ENCODE measurements at regions not wholly inside any gene's neighbourhood (a gene's known extent, or its start where the extent isn't known, plus 50 kb on each side); places are given as distances from the start of the nearest gene placed in this dataset.

DNA sequence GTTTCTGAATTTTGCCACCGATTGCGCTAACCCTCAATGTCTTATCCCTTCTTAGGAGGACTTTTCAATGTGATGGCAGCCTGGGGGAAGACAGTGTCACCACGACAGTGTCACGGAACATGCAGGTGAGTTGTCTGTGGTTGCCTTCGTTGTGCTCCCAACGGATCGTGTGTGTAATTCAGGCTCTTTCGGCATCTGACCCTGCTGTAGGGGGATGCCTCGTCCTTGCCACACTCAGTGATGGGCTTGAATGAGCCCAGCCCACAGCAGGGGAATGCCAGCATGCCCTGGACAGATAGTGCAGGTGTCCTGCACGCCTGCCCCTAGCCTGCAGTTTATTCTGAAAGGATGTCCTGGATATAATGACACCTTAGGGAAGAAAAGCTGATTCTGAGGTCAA lies 123.8 kb upstream of the RTL1 start:
- DNase-seq, result no peak

DNA sequence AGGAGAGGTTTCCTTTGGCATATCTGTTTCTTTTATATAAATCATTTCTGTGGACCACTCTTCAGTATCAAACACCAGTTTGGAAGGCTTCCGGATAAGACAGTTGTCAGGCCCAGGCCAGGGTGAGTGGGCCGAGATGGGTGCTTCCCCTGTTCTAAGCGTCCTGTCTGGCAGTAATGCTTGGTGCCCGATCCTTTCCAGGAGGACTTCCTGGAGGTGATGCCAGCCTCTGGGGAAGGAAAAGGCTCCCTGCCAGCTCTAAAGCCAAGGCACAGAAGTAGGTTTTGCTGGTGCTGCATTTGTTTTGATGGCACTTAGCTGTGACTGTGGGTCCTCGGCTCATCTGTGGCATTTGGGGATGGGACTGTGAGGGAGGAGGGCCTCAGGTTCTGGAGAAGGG lies 124.4 kb upstream of the RTL1 start:
- no peak for DNase-seq

- no peak for DNase-seq
Observed at GRCh38 chr14:101028971-101029667, 125.6 kb upstream of the RTL1 start.

DNA sequence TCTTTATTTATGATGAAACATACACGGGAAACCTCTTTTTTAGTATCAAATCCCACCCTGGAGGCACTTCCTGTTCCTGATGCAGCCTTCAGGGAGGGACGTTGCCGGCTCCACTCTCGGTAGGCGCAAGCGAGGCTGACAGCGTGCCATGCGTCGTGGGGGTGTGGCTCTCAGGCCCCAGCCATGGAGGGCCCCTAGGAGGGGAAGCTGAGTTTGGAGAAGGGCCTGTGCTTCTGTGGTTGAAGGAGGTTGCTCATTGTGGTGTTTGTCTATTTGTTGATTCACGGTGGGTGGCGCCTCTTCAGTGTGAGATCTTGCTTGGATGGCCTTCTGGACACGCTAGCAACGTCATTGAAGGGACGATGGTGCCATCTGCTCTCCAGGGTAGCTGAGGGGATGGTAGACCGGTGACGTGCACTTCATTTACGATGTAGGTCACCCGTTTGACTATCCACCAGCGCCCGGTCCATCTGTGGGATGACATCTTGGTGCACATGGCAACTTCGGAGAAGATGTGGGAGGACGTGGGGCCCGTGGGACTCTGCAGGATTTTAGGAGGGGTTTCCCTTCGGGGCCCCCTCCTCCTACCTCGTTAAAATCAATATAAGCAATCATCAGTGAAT lies 126.3 kb upstream of the RTL1 start:
- DNase-seq, result no peak

- DNase-seq, result no peak
Observed at GRCh38 chr14:101030586-101030985, 127.1 kb upstream of the RTL1 start.

DNA sequence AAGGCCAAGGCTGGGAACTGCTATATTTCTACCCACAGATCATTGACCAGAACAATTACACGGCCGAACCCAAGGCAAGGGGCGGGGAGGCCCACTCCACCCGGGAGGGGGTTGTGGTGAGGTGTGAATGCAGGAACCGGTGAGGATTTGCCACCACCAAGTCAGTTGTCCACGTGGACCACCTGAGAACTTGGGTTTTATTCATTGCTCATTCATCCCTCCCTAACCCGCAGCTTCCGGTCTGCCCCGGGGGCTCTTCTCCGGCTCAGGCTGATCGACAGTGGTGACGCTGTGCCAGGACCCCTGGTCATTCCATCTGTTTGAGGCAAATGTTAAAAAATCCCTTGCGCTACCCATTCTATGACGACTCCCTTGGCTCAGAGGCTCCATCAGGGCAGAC lies 127.7 kb upstream of the RTL1 start:
- no peak for DNase-seq

DNA sequence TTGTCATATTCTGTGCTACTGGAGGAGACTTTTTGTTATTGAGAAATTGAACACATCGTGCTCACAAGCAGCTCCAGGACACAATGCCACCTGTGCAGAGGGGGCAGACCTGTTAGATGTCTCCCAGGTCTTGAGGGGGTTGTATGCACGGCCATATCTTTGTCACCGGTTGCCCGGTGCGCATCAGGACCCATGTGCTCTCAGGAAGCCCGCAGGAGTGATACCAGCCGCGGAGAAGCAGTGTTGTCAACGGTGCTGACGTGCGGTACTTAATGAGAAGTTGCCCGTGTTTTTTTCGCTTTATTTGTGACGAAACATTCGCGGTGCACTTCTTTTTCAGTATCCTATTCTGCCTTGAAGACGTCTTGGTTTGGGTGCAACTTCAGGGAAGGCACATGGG lies 128.2 kb upstream of the RTL1 start:
- DNase-seq, result no peak

GRCh38 chr14:101032433-101032832 lies 128.9 kb upstream of the RTL1 start:
- no peak for DNase-seq

GRCh38 chr14:101033006-101033405 lies 129.5 kb upstream of the RTL1 start:
- no peak for DNase-seq

DNA sequence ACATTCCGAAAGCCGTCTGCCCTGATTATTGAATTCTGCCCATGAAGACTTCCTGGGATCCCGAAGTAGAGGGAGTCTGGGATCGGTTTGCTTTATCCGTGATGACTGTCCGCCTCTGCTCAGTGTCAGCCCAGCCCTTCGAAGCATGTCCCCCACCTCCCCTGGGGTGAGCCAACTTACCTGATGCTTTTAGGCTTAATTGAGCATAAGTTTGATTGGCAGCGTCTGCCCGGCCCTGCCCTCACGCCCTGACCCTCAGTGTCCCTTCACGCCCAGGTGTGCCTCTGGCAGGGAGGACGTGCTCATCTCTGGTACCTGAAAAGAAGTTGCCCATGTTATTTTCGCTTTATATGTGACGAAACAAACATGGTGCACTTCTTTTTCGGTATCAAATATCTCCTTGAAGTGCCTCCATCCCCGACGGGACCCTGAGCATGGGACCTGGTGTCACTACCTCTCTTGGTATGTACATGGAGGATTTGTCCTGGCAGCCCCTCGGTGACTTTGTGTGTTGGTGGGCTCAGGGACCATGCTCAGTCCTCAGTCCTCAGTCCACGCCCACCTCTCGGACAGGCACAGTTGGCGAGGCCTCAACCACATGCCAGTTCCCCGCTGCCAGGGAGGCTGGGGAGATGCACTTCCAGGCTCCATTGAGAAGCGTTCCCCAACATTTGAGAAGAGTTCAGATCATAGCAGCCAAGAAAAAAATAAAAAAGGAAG lies 130.1 kb upstream of the RTL1 start:
- no peak for DNase-seq

DNA sequence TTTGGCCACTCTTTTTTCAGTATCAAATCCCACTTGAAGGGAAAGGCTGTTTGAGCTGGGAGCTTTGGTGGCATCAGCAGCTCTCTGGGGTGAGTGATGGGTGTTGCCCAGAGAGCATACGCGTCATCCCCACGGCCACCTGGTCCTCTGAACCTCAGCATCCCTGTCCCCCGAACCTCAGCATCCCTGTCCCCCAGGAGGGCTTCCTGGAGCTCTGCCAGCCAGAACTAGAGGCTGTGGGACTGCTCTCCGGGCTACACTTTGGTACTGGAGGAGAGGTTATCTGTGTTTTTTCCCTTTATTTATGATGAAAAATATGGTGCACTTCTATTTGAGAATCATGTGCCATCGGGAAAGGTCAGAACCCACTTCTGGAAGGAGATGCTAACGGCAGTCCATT lies 131.5 kb upstream of the RTL1 start:
- DNase-seq, result no peak

DNA sequence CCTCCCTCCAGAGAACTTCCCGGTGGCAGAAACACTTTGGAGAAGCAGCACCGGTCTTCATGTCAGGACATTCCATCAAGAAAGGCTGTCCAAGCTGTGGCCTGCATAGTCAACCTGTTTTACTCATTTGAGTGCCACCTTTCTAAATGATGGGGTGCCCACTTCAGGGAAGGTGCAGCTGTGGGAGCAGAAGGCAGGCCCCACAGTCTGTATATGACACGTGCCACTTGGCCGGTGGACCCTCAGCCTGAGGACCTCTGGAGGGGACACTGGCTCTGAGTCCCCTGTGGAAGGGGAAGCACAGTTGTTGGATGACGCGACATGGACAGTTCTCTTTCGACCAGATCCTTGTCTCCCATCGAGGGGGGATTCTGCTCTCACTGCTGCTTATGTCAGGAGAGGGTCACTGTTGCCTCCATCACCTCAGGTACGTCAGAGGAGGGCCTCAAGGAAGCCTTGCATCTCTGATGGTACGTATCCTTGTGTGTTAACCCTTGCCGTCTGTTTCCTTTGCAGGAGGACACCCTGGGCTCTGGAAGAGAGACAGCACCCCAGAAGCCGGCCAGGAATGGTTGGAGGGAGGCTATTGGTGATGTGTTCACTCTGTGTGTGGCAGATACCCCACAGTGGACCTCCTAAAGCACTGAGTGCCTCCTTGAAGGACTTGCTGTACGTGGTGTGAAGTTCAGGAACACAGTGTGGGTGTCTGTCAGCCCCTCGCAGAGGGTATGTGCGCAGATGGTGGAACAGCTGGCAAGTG lies 132.1 kb upstream of the RTL1 start:
- no peak for DNase-seq

GRCh38 chr14:101037021-101037817 lies 133.7 kb upstream of the RTL1 start:
- DNase-seq, result no peak

GRCh38 chr14:101039031-101039754 lies 135.7 kb upstream of the RTL1 start:
- DNase-seq, result no peak

DNA sequence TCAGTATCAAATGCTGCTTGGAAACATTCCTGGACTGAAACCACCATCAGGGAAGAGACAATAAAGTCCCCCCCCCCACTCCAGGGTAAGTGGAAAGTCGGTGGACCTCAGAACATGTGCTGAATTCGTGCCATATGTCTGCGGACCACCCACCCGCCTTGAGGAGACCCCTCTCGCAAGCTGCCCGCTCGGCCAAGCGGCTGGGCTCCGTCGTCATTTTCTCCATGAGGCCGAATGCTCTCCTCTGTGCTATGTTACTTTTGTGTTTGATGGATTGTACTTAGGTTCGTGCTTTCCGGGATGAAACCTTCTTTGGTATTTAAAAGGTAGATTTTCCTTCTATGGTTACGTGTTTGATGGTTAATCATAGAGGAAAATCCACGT lies 136.2 kb upstream of the RTL1 start:
- DNase-seq, result no peak

GRCh38 chr14:101040538-101041442 lies 137.3 kb upstream of the RTL1 start:
- no peak for DNase-seq

- no peak for DNase-seq
Observed at GRCh38 chr14:101043891-101044290, 140.4 kb upstream of the RTL1 start.

DNA sequence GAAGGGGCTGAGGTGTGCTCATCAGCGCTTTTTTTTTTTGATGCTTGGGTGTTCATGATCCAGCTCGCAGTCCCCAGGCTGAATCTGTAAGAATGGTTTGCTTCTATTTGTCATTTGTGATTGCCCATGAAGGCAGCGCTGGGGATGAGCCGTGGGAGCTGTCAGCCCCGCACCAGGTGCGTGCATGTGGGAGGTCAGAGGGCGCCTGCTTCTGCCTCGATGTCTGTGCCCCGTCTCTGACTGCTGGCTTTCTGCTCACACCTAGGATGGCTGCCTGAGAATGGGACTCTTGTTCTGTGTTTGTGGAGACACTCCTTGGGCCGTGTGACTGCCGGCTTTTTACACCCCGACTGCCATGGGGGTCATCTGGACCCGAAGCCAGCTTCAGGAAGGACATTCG lies 141.2 kb upstream of the RTL1 start:
- no peak for DNase-seq

- no peak for DNase-seq
Observed at GRCh38 chr14:101045511-101045910, 142.0 kb upstream of the RTL1 start.

- DNase-seq, result no peak
Observed at GRCh38 chr14:101046071-101046470, 142.5 kb upstream of the RTL1 start.

GRCh38 chr14:101047326-101047725 lies 143.8 kb upstream of the RTL1 start:
- no peak for DNase-seq

Data from activated CD4-positive, alpha-beta T cell treated with anti-CD3 and anti-CD28 coated beads for 1 hour (primary cell).